CD4-positive, alpha-beta T cell treated with Interleukin-4 for 4 hours (primary cell): ENCODE measurements at regions not wholly inside any gene's neighbourhood (a gene's known extent, or its start where the extent isn't known, plus 50 kb on each side); places are given as distances from the start of the nearest gene placed in this dataset.
"Not testable (repeated sequence)": the region's sequence is repeated elsewhere in the genome, so short reads cannot be mapped to it uniquely, and the experiment has no call there.

ENCODE experiments used
- DNase-seq: peaks from one replicate; pipeline ENCODE4 v3.0.0-alpha.2; 2020

DNA sequence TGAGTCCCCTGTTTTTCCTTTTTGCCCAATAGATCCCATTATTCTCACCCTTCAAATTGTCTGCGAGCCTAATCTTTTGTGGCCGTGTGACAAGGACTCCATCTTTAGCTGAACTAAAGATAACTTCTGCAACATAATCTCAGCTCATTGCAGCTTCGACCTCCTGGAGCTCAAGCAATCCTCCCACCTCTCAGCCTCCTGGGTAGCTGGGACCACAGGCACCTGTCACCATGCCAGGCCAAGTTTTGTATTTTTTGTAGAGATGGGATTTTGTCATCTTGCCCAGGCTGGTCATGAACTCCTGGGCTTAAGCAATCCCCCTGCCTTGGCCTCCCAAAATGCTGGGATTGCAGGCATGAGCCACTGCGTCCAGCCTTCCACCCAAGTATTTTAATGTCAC, 161.0 kb downstream of the GJA1 start:
- no peak for DNase-seq

DNA sequence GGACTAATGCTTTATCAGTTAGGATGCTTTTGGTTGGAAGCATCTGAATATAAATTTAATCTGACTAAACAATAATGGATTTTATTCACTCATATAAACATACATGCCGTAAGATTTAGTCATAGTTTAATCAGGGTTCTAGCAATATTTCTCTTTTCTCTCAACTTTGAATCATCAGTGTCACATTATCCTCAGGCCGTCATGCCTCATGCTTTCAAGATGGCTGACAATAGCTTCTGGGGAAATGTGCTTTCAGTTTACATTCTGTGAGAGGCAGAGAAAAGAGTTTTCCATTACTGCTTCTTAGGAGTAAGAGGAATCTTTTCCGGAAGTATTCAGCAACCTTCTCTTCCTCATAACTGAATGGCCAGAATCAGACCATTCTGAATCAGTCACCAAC, 162.2 kb downstream of the GJA1 start:
- no peak for DNase-seq

DNA sequence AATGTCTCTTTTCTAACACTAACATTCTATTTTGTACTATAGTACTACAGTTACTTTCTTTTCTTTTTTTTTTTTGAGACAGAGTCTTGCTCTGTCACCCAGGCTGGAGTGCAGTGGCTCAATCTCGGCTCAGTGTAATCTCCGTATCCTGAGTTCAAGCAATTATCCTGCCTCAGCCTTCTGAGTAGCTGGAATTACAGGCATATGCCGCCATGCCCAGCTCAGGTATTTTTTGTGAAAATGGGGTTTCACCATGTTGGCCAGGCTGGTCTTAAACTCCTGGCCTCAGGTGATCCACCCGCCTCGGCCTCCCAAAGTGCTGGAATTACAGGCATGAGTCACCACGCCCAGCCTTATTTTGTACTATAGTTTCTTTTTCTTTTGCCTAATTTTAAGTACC, 163.9 kb downstream of the GJA1 start:
- not testable (repeated sequence) for DNase-seq

DNA sequence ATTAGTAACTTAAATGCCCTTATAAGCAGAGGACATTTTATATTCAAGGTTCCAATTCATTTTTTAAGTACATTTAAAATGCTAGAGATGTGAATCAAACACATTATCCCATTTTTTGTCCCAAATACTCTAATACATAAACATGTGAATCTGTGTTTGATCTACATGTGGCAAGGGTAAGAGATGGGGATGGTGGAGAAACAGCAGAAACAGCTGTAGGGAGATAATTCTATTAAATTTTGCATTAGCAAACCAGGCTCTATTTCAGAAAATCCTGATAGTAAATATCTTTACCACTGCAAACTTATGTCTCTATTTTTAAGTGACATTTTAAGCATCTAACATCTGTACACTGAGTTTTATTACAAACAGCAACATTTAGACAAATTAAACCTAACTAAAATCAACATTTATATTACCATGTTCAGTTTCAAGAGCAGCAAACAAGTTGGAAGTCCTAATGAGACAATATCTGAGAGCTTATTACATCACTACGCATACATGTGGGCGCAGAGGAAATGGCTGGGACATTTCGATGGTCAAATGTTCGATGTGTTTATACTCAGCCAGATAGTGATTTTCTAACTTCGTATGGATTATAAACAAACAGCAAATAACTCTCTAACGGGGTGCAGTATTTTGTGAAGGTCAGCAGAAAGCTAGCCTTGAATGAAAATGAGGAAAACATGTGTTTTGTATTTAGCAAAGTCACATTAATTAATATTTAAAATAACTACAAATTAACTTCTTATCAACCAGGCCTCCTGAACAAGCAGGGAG, 165.1 kb downstream of the GJA1 start:
- DNase-seq, result no peak

DNA sequence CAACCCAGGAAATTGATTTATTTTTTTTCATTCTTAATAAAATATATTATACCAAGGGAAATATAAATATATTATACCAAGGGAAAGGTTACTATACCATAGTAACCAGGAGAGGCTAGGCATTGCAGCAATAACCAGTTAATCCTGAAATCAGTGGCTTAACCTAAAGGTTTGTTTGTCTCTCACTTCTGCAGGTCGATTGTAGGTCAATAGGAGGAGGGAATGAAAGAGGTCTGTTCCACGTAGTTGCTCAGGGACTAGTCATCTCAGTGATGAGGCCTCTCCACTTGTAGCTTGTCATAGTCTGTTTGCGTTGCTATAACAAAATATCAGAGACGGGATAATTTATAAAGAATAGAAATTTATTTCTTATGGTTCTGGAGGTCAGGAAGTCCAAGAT, 168.0 kb downstream of the GJA1 start:
- DNase-seq, result no peak

DNA sequence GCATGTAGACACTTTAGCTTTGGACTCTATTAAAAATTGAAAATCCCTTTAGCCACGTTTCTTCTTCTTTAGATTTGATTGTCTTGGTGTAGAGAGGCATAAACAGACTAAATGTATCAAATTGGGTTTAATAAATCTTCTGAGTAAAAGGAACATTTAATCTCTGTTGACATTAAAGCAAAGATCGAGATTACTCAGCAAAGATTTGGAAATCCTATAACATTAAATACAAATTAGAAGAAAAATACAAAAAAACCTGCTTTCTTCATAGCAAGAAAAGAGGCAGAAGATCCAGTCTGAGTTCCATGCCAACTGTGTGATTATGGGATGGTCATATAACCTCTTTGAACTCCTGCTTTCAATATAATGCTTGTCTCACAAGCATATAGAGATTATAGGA, 172.3 kb downstream of the GJA1 start:
- DNase-seq, result no peak

DNA sequence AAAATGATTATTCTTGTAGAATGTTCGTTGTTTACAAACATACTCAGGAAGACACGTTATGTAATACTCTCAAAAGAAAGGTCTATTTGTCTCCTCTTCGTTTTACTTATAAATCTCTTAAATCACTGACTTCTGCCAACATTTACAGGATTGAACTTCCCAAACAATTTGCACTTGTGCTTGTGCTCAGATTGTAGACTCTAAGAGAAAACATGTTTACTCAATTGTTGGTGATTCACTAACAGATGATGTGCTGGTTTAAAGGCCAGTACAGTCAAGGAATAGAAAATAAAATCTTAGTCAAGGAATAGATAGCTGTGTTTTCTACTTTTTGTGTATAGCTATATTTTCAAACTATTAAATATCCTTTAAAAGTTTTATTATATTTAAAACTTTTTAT, 172.8 kb downstream of the GJA1 start:
- DNase-seq, result no peak

DNA sequence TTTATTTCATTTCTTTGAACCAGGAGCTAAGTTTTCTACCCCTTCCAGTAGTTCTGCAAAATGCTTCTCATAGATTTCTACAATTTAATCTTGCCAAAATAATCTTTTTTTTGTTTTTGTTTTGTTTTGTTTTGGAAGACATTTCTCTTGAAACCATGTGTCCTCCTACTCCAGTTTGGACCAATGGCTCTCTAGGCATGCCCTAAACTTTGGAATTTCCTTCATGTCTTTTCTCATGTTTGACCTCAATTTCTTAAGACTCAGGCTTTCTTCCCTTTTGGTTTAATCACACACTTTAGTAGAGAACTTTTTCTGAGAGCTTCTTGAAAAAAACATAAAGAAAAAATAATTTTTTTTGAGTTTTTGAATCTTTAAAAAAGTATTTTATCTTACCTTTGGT, 173.8 kb downstream of the GJA1 start:
- DNase-seq, result no peak

DNA sequence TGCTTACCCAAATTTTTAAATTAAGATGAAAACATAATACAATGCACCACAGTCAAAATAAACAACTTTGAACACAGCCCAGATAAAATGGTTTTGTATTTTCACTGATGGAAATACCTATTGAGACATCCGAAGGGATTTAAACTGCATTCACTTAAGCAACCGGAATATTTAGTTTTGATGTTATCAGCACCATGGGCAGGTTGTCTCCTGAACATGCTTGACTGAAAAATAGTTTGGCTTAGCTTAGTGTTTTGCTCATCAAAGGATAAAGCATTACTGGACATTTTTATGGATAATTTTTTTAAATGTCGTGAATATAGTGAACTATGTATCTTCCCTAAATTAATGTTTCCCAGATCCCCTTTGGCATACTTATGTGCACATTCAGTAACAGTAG, 177.5 kb downstream of the GJA1 start:
- DNase-seq, result no peak

DNA sequence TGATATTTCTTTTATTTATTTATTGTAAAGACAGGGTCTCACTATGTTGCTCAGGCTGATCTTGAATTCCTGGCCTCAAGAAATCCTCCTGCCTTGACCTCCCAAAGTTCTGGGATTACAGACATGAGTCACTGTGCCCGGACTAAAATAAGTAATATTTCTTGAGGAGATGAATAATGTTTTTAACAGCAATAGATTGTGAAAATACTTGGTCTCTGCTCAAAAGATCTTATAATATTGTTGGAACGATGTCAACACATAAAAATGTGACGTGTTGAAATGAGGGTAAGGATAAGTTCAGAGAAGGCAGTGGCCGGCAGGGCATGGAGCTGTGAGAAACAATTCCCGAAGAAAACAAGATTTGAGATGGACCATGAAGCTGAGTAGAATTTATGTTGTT, 178.7 kb downstream of the GJA1 start:
- DNase-seq, result no peak

DNA sequence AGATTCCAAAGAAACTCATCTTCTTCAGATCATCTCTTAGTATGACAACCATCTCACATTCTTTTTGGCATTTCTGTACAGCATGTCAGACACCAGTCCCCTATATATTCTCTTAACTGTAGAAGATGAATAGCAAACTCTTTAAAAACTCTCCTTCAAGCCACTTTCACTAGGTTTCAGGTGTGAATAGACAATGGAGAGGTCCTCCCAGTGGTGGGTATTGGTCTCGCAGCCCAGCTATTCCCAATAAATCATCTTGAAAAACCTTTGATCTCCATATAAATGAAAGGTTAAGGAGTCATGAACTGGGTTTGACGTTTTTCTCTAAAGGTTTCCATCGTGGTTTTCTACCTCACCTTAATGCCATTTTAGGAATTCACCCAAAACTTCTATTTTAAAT, 180.0 kb downstream of the GJA1 start:
- no peak for DNase-seq

DNA sequence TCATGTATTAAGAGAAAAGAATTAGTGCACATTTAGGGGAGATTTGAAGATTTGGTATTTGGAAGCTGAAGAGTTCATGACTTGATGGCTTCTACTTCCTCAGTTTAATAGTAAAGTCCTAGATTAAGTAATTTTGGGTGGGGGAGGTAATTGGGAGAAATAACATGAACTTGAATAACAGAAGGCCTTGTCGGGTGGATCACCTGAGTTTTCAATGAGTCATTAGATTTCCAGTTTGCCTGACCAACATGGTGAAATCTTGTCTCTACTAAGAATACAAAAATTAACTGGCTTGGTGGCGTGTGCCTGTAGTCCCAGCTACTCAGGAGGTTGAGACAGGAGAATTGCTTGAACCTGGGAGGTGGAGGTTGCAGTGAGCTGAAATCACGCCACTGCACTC, 181.0 kb downstream of the GJA1 start:
- DNase-seq, result no peak

DNA sequence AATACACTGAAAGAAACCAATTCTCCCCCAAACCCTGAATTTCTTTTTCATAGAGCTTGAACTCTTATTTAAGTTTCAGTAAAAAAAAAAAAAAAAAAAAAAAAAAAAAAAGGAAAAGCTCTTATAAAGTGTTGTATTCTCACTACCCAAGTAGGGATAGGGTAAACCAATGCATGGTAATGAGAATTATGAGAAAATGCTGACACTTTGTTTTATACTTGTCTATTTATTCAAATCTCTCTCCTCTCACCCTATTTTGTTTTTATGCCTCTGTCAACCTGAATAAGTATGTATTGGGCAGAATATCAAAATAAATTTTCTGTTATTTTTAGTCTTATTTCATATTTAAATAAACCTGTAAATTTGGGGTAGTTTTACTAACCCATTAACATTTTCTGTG, 181.9 kb downstream of the GJA1 start:
- DNase-seq, result no peak

DNA sequence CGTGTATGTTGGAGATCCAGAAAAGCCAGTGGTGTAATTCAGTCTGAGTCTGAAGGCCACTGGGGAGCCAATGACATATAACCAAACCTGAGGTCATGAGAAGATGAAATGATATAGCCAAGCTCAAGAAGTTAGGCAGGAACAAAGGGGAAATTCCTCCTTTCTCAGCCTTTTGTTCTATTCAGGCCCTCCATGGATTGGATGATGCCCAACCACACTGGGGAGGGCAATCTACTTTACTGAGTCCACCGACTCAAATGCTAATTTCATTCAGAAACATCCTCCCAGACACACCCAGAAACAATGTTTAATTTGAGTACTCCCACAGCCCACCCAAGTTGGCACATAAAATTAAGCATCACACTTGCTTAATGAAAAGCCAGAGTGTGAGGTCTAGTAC, 183.6 kb downstream of the GJA1 start:
- DNase-seq, result no peak

DNA sequence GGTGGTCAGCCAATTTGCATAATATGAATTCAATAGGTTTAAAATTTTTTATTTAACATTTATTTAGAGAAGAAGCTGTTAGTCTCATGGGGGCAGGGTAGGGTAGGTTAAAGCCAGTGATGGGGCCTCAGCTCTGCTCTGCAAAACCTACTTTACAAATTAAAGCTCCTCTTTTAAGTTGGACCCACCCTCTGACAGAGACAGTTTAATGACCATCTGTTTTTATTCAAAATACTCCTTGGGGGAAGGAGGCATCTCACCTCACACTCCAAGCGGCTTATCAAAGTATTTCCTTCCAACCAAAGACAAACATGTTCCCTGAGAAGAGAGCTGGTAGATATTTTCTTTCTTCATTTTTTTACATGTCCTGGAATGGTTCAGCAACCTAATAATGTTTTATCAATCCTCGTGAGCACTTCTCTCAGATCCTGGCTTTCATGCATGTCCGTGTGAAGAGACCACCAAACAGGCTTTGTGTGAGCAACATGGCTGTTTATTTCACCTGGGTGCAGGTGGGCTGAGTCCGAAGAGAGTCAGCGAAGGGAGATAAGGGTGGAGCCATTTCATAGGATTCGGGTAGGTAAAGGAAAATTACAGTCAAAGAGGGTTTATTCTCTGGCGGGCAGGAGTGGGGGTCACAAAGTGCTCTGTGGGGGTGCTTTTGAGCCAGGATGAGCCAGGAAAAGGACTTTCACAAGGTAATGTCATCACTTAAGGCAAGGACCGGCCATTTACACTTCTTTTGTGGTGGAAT, 184.7 kb downstream of the GJA1 start:
- DNase-seq, result no peak

DNA sequence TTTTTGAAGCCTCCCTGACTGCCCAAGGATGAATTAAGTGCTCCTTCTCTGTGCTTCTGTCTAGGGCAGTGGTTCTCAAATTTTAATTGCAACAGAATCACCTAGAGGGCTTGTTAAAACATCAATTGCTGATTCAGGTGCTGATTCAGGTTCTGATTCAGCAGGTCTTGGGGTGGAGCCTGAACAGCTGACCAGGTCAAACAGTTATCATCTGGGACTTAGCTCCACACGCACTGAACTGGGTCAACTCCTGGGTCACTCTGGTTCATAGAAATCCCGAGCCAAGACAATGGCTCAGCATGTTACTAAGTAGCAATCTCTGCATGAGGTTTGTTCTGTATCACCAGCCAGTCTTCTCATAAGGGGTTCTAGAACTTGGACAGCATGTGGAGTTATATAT, 192.3 kb downstream of the GJA1 start:
- no peak for DNase-seq

DNA sequence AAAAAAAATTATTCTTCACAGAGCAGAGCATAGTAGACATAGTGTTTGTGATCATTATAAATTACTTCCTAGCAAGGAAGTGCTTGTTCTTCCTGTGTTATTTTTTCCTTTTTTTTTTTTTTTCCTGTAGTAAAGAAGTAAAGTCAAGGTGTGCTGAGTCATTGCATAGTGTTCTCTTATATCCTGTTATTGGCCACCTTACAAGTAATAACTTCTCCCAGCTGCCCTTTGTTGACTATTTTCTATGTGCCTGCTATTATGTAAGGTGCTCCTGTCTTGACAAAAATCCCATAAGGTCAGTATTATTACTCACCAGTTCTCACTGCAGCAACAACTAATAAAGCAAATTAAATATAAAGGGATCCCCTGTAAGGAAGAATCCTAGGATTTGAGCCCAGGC, 195.3 kb downstream of the GJA1 start:
- no peak for DNase-seq

DNA sequence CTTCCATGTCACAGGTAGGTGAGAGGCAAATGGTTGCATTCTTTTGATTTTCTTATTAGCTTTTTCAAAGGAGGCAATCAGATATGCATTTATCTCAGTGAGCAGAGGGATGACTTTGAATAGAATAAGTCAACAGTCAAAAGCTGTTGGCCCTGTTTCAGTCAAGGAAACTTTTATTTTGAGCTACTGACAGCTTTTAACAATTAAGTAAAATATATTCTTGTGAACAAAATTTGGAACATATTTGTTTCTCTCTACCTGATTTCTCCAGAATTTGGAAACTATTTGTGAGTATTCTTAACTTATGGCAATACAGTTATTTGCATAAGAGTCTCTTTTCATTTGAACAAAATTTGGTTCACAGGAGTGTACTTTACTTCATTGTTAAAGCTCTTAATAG, 196.3 kb downstream of the GJA1 start:
- DNase-seq, result not testable (repeated sequence)

DNA sequence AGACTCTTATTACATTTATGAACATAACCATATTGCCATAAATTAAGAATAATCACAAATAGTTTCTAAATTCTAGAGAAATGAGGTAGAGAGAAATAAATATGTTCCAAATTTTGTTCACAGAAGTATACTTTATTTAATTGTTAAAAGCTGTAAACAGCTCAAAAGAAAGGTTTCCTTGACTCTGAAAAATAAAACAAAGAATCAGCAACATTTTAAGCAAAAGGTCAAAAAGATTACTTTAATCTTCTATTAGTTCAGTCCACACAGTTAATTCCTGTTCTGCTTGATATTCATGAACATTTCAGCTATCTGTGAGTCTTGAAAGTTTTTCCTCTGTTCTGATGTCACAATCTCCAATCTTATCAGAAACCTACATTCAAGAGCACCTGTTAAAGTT, 197.9 kb downstream of the GJA1 start:
- no peak for DNase-seq

DNA sequence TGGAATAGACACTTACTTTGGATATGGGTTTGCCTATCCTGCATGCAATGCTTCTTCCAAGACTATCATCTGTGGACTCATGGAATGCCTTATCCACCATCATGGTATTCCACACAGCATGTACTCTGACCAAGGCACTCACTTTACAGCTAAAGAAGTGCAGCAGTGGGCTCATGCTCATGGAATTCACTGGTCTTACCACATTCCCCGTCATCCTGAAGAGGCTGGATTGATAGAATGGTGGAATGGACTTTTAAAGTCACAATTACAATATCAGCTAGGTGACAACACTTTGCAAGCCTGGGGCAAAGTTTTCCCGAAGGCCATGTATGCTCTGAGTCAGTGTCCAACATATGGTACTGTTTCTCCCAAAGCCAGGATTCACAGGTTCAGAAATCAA, 199.1 kb downstream of the GJA1 start:
- not testable (repeated sequence) for DNase-seq

DNA sequence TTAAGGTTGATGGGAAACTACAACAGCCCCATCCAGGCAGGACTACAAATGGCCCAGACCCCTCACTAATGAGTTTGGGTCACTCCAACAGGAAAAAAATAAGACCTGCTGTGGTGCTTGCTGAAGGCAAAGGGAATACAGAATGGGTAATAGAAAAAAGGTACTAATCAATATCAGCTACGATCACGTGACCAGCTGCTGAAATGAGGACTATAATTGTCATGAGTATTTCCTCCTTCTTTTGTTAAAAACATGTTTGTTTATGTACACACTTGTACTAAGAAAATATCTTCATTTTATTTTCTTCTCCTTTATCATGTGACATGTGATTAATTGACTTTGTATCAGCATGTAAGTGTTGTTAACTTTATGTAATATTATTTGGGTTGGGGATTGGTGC, 199.9 kb downstream of the GJA1 start:
- DNase-seq, result no peak

DNA sequence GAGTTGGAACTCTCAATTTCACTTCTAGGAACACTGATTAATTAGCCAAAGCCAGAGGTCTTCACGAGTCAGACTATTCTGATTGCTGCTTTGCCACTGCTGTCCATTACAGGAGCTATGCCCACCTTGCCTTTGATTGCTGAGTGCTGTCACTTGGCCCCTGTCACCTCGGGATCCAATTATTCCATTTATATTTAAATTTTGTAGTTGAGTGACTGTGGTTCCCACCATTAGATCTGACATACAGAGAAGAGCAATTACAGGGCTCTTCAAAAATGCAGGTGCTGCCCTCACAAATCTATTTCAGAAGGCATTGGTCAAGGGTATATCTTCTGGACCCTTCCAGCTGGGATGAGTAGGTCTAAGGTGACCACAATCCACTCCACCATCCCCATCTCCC, 200.8 kb downstream of the GJA1 start:
- not testable (repeated sequence) for DNase-seq

DNA sequence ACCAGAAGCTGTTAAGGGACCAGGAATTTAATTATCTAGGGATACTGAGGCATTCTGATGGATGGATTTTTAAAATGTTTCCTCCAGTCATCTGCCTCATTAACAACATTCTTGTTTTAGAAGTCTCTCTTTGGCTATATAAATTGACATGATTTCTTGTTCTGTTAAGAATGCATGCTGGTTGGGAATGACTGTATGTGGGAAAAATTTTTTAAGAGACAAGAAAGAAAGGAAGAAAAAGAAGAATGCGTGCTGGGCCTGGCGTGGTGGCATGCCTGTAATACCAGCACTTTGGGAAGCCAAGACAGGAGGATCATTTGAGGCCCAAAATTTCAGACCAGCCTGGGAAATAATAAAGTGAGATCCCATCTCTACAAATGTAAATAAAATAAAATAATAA, 203.6 kb downstream of the GJA1 start:
- no peak for DNase-seq

DNA sequence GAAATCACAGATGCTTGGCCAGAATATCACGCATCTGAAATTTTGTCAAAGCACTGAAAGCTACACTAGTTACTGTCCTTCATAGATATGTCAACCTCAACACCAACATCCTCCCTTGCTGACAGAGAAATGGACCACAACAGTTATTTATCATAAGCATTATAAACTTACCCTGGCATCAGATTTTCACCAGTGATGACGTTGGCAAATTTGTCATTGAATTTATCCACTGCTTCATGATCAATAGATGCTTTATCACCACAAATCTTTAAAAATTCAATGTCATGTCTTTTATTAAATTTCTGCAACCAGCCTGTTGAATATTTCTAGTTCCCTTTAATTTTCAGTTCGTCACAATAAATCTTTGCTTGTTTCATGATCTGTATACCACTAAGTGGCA, 205.7 kb downstream of the GJA1 start:
- no peak for DNase-seq
